ENCODE measurements at regions not wholly inside any gene's neighbourhood (a gene's known extent, or its start where the extent isn't known, plus 50 kb on each side); places are given as distances from the start of the nearest gene placed in this dataset.

DNA sequence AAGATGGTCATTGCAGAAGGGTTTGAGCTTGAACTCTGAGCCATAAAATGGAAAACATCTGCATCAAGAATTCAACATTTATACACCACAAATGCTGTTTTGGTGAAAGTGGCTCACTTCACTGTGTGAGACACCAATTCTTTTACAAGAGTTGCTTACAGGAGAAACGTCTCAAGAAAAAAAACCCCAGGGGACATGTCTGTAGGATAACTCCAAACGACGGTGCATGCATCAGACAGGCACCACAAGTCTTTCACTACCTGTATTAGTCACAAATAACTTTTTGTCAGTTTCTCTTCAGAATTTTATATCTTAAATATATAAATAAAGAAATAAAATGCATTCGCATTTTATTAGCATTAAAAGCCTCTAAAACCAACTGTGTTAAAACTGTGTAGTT lies 164.3 kb downstream of the EFHB start:
- TF ChIP-seq, protein P1, sequence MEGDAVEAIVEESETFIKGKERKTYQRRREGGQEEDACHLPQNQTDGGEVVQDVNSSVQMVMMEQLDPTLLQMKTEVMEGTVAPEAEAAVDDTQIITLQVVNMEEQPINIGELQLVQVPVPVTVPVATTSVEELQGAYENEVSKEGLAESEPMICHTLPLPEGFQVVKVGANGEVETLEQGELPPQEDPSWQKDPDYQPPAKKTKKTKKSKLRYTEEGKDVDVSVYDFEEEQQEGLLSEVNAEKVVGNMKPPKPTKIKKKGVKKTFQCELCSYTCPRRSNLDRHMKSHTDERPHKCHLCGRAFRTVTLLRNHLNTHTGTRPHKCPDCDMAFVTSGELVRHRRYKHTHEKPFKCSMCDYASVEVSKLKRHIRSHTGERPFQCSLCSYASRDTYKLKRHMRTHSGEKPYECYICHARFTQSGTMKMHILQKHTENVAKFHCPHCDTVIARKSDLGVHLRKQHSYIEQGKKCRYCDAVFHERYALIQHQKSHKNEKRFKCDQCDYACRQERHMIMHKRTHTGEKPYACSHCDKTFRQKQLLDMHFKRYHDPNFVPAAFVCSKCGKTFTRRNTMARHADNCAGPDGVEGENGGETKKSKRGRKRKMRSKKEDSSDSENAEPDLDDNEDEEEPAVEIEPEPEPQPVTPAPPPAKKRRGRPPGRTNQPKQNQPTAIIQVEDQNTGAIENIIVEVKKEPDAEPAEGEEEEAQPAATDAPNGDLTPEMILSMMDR (IDR thresholded peaks at IDR 0.05): no peak
- H3K27ac ChIP-seq: no peak overlapping the region
- DNase-seq (no peak), ATAC-seq (no peak)
- no peaks in the 10 kb centered on the region for H3K27me3 ChIP-seq (ENCODE audit: low read depth)
- intact Hi-C loops (cut with DNase I): no loop called here
- H3K9me3 ChIP-seq: no peaks in the 10 kb centered on the region
- H3K4me1 ChIP-seq: no peaks in the 10 kb centered on the region
- H3K36me3 ChIP-seq: no peaks in the 10 kb centered on the region
- no peak overlapping the region for H3K4me3 ChIP-seq

DNA sequence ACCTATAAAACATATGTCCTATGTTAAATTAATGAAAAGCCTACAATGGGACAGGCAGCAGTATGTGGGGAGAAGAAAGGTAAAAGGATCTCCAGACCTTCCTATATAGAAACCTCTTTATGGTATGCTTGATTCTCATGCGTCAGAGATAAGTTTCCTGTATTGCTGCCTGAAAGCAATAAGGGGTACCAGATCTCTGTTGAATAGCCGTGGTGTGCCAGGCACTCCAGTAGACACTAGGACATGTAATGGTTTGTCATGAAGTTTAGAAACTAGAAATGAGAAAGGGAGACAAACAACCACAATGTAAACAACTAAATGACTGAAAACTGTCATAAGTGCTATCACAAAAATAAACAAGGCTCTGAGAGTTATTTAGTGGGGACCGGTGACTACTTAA lies 168.1 kb downstream of the EFHB start:
- H3K9me3 ChIP-seq: no peaks in the 10 kb centered on the region
- H3K4me3 ChIP-seq: no peak overlapping the region
- DNase-seq (no peak), ATAC-seq (no peak)
- no peaks in the 10 kb centered on the region for H3K36me3 ChIP-seq
- TF ChIP-seq, protein P1 (IDR thresholded peaks at IDR 0.05): no peak
- intact Hi-C loops (cut with DNase I): no loop called here
- H3K27ac ChIP-seq: no peak overlapping the region
- H3K27me3 ChIP-seq (ENCODE audit: low read depth): no peaks in the 10 kb centered on the region
- no peaks in the 10 kb centered on the region for H3K4me1 ChIP-seq

DNA sequence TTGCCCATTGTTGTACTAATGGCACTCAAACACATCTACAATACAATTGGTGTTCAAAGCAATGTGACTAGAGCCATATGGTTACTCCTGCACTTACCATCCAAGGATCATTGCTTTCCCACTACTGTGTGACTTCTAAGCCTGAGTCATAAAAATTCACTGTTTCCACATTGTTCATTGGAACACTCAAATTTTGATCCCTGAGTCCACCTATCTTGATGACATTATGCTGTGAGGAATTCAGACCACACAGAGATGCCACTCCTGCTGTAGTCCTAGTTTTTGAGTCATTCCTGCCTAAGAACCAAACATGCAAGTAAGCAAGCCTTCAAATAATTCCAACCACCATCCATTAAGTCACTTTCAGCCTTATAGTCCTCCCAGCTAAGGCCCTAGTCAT lies 176.2 kb downstream of the EFHB start:
- H3K27me3 ChIP-seq (ENCODE audit: low read depth): no peaks in the 10 kb centered on the region
- H3K4me1 ChIP-seq: no peaks in the 10 kb centered on the region
- DNase-seq: no peak
- intact Hi-C loops (cut with DNase I): no loop called here
- ATAC-seq: no peak
- no peaks in the 10 kb centered on the region for H3K36me3 ChIP-seq
- H3K27ac ChIP-seq: no peak overlapping the region
- H3K9me3 ChIP-seq: no peaks in the 10 kb centered on the region
- no peak overlapping the region for H3K4me3 ChIP-seq
- TF ChIP-seq, protein P1 (IDR thresholded peaks at IDR 0.05): no peak

DNA sequence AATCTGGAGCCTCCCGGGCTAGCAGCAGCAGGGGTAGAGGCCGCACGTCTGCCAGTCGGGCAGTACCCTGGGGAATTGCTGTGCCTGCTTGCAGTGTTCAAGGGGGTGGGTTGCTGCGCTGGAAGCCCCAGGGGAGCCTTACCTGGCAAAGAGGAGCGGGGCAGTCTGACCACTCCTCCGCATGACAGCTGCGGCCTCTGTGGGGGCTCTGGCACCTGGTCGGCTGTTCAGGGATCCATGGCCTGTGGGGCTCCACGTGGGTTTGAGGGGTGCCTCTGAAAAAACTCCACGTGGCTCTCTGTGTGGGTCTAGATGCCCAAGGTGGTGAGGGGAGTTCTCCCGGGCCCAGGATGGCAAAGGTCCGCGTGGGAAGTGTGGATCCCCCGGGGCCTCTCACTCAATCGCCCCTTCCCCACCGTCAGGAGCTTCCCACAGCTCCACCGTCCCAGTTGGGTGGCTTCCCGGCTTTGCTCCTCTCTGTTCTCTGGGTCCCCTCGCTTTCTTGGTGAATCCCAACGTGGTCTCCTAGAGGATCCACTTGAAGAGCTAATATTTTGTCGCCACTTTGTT lies 184.5 kb downstream of the EFHB start:
- Histone ChIP-seq H3K4me3 (no peak overlapping the region), H3K9me3 (no peaks in the 10 kb centered on the region), H3K27me3 (ENCODE audit: low read depth) (no peaks in the 10 kb centered on the region), H3K27ac (no peak overlapping the region), H3K36me3 (no peaks in the 10 kb centered on the region), H3K4me1 (no peaks in the 10 kb centered on the region)
- intact Hi-C loops (cut with DNase I): no loop called here
- TF ChIP-seq, protein P1 (IDR thresholded peaks at IDR 0.05): no peak
- ATAC-seq (peak in 1 of 2 donors; percentile 37), DNase-seq (no peak)

DNA sequence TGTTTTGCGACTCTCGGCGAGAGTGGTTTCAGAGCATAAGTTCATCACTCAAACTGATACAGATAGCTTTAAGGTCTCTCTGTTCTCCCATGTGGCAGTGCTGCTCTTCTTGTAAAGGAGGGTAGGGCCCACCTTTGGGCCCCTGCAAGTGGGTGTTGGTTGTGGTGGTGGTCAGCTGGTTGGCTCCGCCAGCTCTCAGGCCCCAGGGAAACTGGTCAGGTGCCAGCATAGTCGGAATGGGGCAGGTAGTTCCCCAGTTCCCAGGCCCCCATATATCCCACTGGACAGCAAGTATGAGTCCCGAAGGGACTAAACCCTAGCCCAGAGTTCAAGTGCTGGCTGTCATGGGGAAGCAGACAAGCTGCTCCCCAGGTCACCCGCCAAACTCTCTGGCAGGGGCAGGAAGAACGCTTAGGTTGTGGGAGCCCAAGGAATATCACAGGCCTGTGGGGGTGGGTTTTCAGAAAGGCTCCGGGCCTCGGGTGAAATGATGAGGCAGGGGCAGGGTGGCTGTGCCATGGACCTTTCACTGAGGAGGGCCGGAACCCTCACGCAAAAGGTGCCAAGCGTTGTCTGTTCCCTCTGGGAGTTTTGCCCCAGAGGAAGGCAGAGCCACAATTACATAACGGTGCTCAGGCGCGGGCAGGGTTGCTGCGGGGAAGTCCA lies 185.1 kb downstream of the EFHB start:
- no peak overlapping the region for H3K4me3 ChIP-seq
- TF ChIP-seq, protein P1 (IDR thresholded peaks at IDR 0.05): no peak
- no peaks in the 10 kb centered on the region for H3K4me1 ChIP-seq
- intact Hi-C loops (cut with DNase I): no loop called here
- no peaks in the 10 kb centered on the region for H3K9me3 ChIP-seq
- DNase-seq: no peak
- ATAC-seq: peak in 1 of 2 donors; percentile 11
- H3K36me3 ChIP-seq: no peaks in the 10 kb centered on the region
- H3K27ac ChIP-seq: no peak overlapping the region
- H3K27me3 ChIP-seq (ENCODE audit: low read depth): no peaks in the 10 kb centered on the region

All from lower lobe of right lung (tissue), 2 donors.